Activated naive CD4-positive, alpha-beta T cell treated with anti-CD3 and anti-CD28 coated beads, Interleukin-2, amount 50 U/mL, for 24 hours (primary cell): ENCODE measurements at regions not wholly inside any gene's neighbourhood (a gene's known extent, or its start where the extent isn't known, plus 50 kb on each side); places are given as distances from the start of the nearest gene placed in this dataset.
"Not testable (repeated sequence)": the region's sequence is repeated elsewhere in the genome, so short reads cannot be mapped to it uniquely, and the experiment has no call there.

Experiments used
- H3K27ac Mint-ChIP-seq: one replicate; pipeline ENCODE4 v1.8.0; 2021; ENCODE audit warnings: mild to moderate bottlenecking, mixed read lengths
- H3K27me3 Mint-ChIP-seq: one replicate; pipeline ENCODE4 v1.8.0; 2021; ENCODE audit warnings: mixed read lengths
- H3K36me3 Mint-ChIP-seq: one replicate; pipeline ENCODE4 v1.8.0; 2021; ENCODE audit warnings: mixed read lengths
- H3K4me1 Mint-ChIP-seq: one replicate; pipeline ENCODE4 v1.8.0; 2021; ENCODE audit warnings: mixed read lengths
- H3K4me3 Mint-ChIP-seq: one replicate; pipeline ENCODE4 v1.8.0; 2021; ENCODE audit warnings: mild to moderate bottlenecking, mixed read lengths
- H3K9me3 Mint-ChIP-seq: one replicate; pipeline ENCODE4 v1.8.0; 2021; ENCODE audit warnings: mixed read lengths

DNA sequence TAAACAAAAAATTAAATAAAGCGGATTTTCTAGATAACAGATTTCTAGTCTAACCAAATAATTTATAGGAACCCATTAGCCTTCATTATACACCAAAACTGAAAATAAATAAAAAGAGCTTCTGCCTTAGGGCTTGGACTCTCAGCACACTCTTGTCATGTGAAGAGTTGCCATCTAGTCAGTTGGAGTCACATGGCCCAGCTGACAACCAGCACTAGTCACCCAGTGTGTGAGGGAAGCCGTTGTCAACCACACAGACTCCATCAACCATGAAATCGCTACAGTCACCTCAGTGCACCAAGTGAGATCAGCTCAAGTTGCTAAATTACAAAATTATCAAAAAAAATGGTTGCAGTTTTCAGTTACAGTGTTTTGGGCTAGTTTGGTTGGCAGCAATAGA lies 470.0 kb downstream of the GASK1B start:
- Mint-ChIP-seq H3K27ac (no peak overlapping the region), H3K36me3 (no peaks in the 10 kb centered on the region), H3K9me3 (no peaks in the 10 kb centered on the region), H3K4me3 (no peak overlapping the region), H3K27me3 (no peaks in the 10 kb centered on the region), H3K4me1 (no peaks in the 10 kb centered on the region)

- Mint-ChIP-seq H3K27me3 (no peaks in the 10 kb centered on the region), H3K27ac (no peak overlapping the region)
Measured at GRCh38 chr4:157701695-157701994, 471.2 kb downstream of the GASK1B start.

GRCh38 chr4:157700898-157701694 lies 471.7 kb downstream of the GASK1B start:
- no peaks in the 10 kb centered on the region for H3K27me3 Mint-ChIP-seq
- no peak overlapping the region for H3K4me3 Mint-ChIP-seq
- no peaks in the 10 kb centered on the region for H3K9me3 Mint-ChIP-seq
- H3K27ac Mint-ChIP-seq = no peak overlapping the region
- no peaks in the 10 kb centered on the region for H3K36me3 Mint-ChIP-seq
- H3K4me1 Mint-ChIP-seq = no peaks in the 10 kb centered on the region

More at GRCh38 chr4:157701695-157701994, 471.2 kb downstream of the GASK1B start:
- no peaks in the 10 kb centered on the region for H3K36me3 Mint-ChIP-seq
- H3K9me3 Mint-ChIP-seq = no peaks in the 10 kb centered on the region
- no peak overlapping the region for H3K4me3 Mint-ChIP-seq
- no peaks in the 10 kb centered on the region for H3K4me1 Mint-ChIP-seq

GRCh38 chr4:157689476-157689875 lies 468.9 kb downstream of the GRIA2 start:
- Mint-ChIP-seq H3K9me3 (no peaks in the 10 kb centered on the region), H3K4me1 (no peaks in the 10 kb centered on the region), H3K4me3 (no peak overlapping the region), H3K27ac (no peak overlapping the region), H3K27me3 (no peaks in the 10 kb centered on the region), H3K36me3 (no peaks in the 10 kb centered on the region)

GRCh38 chr4:157687971-157688370 lies 467.4 kb downstream of the GRIA2 start:
- no peak overlapping the region for H3K27ac Mint-ChIP-seq
- no peaks in the 10 kb centered on the region for H3K36me3 Mint-ChIP-seq
- no peak overlapping the region for H3K4me3 Mint-ChIP-seq
- H3K9me3 Mint-ChIP-seq = no peaks in the 10 kb centered on the region
- H3K4me1 Mint-ChIP-seq = no peaks in the 10 kb centered on the region
- no peaks in the 10 kb centered on the region for H3K27me3 Mint-ChIP-seq

- H3K9me3 Mint-ChIP-seq, H3K27me3 Mint-ChIP-seq, H3K4me1 Mint-ChIP-seq, H3K4me3 Mint-ChIP-seq, H3K27ac Mint-ChIP-seq, H3K36me3 Mint-ChIP-seq: not testable (repeated sequence)
Measured at GRCh38 chr4:157679326-157679725, 458.8 kb downstream of the GRIA2 start.

- no peak overlapping the region for H3K27ac Mint-ChIP-seq
Measured at GRCh38 chr4:157678478-157678877, 457.9 kb downstream of the GRIA2 start.

DNA sequence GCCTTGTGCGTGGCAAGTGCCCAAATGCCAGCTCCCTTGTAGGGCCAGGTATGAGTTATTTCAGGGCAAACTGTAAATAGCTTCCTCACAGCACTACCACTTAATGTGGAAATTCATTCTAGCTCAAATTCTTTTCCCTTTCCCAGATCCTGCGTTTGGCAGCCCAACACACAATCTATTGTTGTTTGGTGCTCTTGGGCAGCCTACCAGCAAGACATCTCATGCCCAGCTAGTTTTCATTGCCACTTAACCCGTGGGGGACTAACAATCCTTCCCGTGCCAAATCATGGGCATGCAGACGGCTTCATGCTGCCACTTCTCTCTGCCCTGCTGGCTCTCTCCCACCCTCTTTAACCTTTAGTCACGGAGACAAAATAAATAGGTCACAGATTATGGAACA lies 454.2 kb downstream of the GRIA2 start:
- Mint-ChIP-seq H3K27me3 (no peaks in the 10 kb centered on the region), H3K36me3 (no peaks in the 10 kb centered on the region)

More at GRCh38 chr4:157678478-157678877, 457.9 kb downstream of the GRIA2 start:
- Mint-ChIP-seq H3K9me3 (no peaks in the 10 kb centered on the region), H3K36me3 (no peaks in the 10 kb centered on the region), H3K4me1 (no peaks in the 10 kb centered on the region), H3K27me3 (no peaks in the 10 kb centered on the region), H3K4me3 (no peak overlapping the region)

GRCh38 chr4:157667836-157668235 lies 447.3 kb downstream of the GRIA2 start:
- H3K27ac Mint-ChIP-seq = no peak overlapping the region
- no peaks in the 10 kb centered on the region for H3K4me1 Mint-ChIP-seq
- no peaks in the 10 kb centered on the region for H3K27me3 Mint-ChIP-seq
- no peaks in the 10 kb centered on the region for H3K36me3 Mint-ChIP-seq
- peaks cover 12% of the 10 kb centered on the region for H3K9me3 Mint-ChIP-seq
- H3K4me3 Mint-ChIP-seq = no peak overlapping the region

More for the DNA sequence above, 454.2 kb downstream of the GRIA2 start:
- Mint-ChIP-seq H3K27ac (no peak overlapping the region), H3K4me3 (no peak overlapping the region), H3K4me1 (no peaks in the 10 kb centered on the region), H3K9me3 (peaks cover 5% of the 10 kb centered on the region)

GRCh38 chr4:157664726-157665125 lies 444.2 kb downstream of the GRIA2 start:
- Mint-ChIP-seq H3K4me1 (no peaks in the 10 kb centered on the region), H3K27ac (no peak overlapping the region), H3K36me3 (no peaks in the 10 kb centered on the region), H3K9me3 (peaks cover 8% of the 10 kb centered on the region), H3K4me3 (no peak overlapping the region), H3K27me3 (no peaks in the 10 kb centered on the region)

GRCh38 chr4:157655096-157655809 lies 434.7 kb downstream of the GRIA2 start:
- Mint-ChIP-seq H3K36me3 (no peaks in the 10 kb centered on the region), H3K4me1 (no peaks in the 10 kb centered on the region), H3K9me3 (no peaks in the 10 kb centered on the region), H3K4me3 (no peak overlapping the region), H3K27ac (no peak overlapping the region), H3K27me3 (no peaks in the 10 kb centered on the region)

GRCh38 chr4:157643257-157643656 lies 422.7 kb downstream of the GRIA2 start:
- no peak overlapping the region for H3K4me3 Mint-ChIP-seq
- H3K9me3 Mint-ChIP-seq = peaks cover 5% of the 10 kb centered on the region
- no peak overlapping the region for H3K27ac Mint-ChIP-seq
- no peaks in the 10 kb centered on the region for H3K27me3 Mint-ChIP-seq
- H3K4me1 Mint-ChIP-seq = no peaks in the 10 kb centered on the region
- no peaks in the 10 kb centered on the region for H3K36me3 Mint-ChIP-seq

DNA sequence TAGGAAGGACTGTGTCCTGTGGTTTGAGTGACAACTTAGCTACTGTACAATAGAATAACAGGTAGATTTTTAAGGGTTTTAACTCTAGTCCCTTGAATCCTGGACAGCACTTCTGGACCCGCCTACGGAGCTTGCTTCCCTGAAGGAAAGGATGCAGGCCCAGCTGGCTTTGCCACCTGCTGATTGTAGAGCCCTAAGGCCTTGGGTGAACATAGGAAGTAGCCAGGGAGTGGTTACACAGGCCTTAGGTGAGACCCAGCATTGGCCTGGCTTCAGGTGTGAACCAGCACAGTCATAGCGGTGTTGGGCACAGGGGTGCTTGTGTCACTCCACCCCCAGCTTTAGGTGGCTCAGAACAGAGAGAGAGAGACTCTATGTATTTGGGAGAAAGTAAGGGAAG lies 413.5 kb downstream of the GRIA2 start:
- H3K27ac Mint-ChIP-seq = no peak overlapping the region
- H3K36me3 Mint-ChIP-seq = no peaks in the 10 kb centered on the region
- no peak overlapping the region for H3K4me3 Mint-ChIP-seq
- H3K4me1 Mint-ChIP-seq = no peaks in the 10 kb centered on the region
- peaks cover under 1% of the 10 kb centered on the region for H3K9me3 Mint-ChIP-seq
- no peaks in the 10 kb centered on the region for H3K27me3 Mint-ChIP-seq

DNA sequence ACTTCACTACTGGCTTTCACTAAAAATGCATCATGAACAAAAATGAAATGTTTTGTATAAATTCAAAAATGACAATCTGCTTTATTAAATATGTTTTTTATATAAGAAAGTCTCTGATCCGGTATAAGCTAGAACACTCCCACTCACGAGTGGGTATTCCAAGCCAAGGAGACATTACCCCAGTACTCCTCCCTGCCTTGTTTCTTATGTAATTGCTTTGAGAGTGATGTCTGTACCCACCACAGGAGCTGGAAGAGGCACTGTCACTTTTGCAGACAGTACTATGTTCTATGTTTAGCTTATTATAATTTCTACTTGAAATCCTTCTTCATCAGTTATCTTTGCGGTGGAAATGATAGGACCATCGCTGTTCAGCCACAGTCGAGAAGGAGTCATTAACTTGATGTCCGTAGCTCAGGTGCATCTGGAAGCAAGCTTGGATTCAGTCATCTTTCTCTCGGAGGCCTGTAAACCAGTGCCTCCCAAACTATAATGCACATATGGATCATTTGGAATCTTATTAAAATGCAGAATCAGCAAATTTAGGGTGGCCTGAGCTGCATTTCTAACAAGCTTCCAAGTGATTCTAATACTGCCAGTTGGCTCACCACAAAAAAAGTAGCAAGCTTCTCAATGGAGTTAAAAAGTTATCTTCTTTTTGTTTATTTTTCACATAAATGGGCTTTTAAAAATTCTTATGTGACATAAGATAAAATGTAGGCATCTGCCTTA lies 396.4 kb downstream of the GRIA2 start:
- no peak overlapping the region for H3K27ac Mint-ChIP-seq
- H3K4me3 Mint-ChIP-seq = no peak overlapping the region
- H3K9me3 Mint-ChIP-seq = peaks cover 6% of the 10 kb centered on the region
- H3K27me3 Mint-ChIP-seq = no peaks in the 10 kb centered on the region
- H3K4me1 Mint-ChIP-seq = no peaks in the 10 kb centered on the region
- H3K36me3 Mint-ChIP-seq = no peaks in the 10 kb centered on the region

DNA sequence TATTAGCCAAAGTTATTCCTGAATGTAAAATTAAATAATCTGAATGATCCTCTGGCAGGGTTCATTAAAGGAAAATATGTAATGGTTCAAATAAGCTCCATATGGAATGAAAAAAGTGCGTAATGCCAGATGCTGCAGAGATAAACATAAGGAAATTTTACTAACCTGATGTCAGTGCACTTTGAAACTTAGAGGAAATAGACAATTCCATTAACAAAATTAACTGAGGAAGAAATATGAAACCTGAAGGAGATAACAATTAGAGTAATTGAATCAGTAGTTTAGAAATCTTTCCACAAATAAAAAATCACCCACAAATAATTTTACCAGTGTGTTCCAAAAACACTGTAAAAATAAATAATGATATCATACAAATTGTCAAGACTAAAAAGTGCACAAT lies 387.5 kb downstream of the GRIA2 start:
- Mint-ChIP-seq H3K27me3 (no peaks in the 10 kb centered on the region), H3K4me1 (no peaks in the 10 kb centered on the region), H3K36me3 (no peaks in the 10 kb centered on the region), H3K27ac (no peak overlapping the region), H3K4me3 (no peak overlapping the region), H3K9me3 (no peaks in the 10 kb centered on the region)

DNA sequence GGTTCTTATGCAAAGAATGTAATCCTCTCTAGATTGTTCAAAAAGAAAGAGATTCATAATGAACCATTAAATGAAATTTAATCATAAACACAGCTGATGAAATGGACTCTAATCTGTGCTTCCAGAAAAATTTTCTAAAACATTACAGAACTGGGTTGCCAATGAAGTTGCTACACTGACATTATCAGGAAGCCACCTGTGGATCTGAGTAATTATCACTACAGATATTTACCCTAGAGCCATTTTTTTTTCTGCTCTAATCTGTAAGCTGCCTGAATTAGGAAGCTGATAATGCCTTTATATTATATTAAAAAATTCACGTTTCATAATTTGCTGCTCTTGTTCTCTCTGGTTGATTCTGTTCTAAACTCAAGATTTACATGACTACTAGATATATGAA lies 380.1 kb downstream of the GRIA2 start:
- no peak overlapping the region for H3K4me3 Mint-ChIP-seq
- H3K9me3 Mint-ChIP-seq = no peaks in the 10 kb centered on the region
- no peaks in the 10 kb centered on the region for H3K27me3 Mint-ChIP-seq
- H3K36me3 Mint-ChIP-seq = no peaks in the 10 kb centered on the region
- no peak overlapping the region for H3K27ac Mint-ChIP-seq
- no peaks in the 10 kb centered on the region for H3K4me1 Mint-ChIP-seq
